HUES64 (cell line): ENCODE measurements at regions not wholly inside any gene's neighbourhood (a gene's known extent, or its start where the extent isn't known, plus 50 kb on each side); places are given as distances from the start of the nearest gene placed in this dataset.
"Not testable (repeated sequence)": the region's sequence is repeated elsewhere in the genome, so short reads cannot be mapped to it uniquely, and the experiment has no call there.

ENCODE experiments used
- H3K27ac ChIP-seq: 2 replicates; pipeline ENCODE4 v1.7.0; 2013; ENCODE audit warnings: low read depth, low read length, inconsistent platforms
- H3K27me3 ChIP-seq: 2 replicates; pipeline ENCODE4 v1.6.1; 2013; ENCODE audit warnings: mild to moderate bottlenecking, low read length; ENCODE audit not compliant: insufficient read depth
- H3K36me3 ChIP-seq: 2 replicates; pipeline ENCODE4 v1.6.1; 2013; ENCODE audit warnings: mild to moderate bottlenecking, low read length; ENCODE audit not compliant: insufficient read depth
- H3K4me1 ChIP-seq: 2 replicates; pipeline ENCODE4 v1.6.1; 2013; ENCODE audit warnings: mild to moderate bottlenecking, low read length, moderate library complexity; ENCODE audit not compliant: insufficient read depth
- H3K4me3 ChIP-seq: 2 replicates; pipeline ENCODE4 v1.5.1; 2013; ENCODE audit warnings: mild to moderate bottlenecking, low read length, moderate library complexity
- H3K9ac ChIP-seq: 2 replicates; pipeline ENCODE4 v1.6.1; 2013; ENCODE audit warnings: mild to moderate bottlenecking, low read depth, low read length
- H3K9me3 ChIP-seq: 2 replicates; pipeline ENCODE4 v1.6.1; 2013; ENCODE audit warnings: low read depth, low read length; ENCODE audit not compliant: insufficient read depth
- WGBS: fragments of 150-250, 120-280 bp; methylation state at CpG from one replicate; pipeline ENCODE4 v1.1.7; 2013; ENCODE audit warnings: missing lambda C conversion rate; 5-methylcytosine and 5-hydroxymethylcytosine counted together

DNA sequence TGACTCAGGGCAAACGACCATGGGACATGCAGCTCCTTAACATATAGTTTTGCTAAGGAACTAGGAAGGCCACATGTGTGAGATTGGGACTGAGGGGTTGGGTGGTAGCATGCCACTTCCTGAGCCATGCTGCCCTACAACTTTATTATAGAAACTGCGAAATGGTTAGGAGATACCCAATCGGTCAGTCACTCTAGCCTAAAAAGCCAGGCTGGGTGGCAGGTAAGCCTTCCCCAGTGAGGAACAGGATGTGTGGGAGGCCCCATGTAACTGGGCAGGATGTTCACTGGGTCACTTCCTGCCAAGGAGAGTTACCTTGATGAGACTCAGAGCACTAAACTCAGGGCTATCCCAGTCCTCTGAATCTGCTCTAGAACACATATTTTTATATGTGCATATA, 123.5 kb downstream of the MAP3K7 start:
- H3K36me3 ChIP-seq: no peaks in the 10 kb centered on the region
- 96% methylated on average over 3 of the region's 3 CpGs for WGBS
- 0 out of 2 replicates have a peak, but pooled peaks cover 6% of the 10 kb centered on the region for H3K9me3 ChIP-seq
- H3K4me1 ChIP-seq: peaks cover 13% of the 10 kb centered on the region
- no peaks in the 10 kb centered on the region for H3K27me3 ChIP-seq
- H3K27ac ChIP-seq: no peak overlapping the region
- no peak overlapping the region for H3K9ac ChIP-seq
- no peak overlapping the region for H3K4me3 ChIP-seq

DNA sequence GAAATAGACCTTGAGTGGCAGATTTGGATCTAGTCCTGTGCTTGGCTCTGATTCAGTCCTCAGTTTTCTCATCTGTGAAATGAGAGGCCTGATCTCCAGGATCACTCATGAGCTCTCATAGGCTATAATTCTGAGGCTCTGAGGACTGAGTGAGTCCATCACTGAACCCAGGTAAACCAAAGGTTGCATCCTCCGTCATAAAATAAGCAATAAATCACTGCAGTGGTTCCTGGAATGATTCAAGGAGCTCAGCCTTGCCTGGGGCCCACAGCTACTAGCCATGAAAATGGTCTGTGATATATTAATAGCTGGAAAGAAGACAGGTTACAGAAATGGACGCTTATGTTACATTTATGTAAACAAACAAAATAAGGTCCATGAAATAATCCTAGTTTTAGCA, 124.8 kb downstream of the MAP3K7 start:
- Histone ChIP-seq H3K4me3 (no peak overlapping the region), H3K36me3 (no peaks in the 10 kb centered on the region), H3K27me3 (no peaks in the 10 kb centered on the region), H3K4me1 (peaks cover 12% of the 10 kb centered on the region), H3K9me3 (0 out of 2 replicates have a peak, but pooled peaks cover 6% of the 10 kb centered on the region), H3K9ac (no peak overlapping the region), H3K27ac (no peak overlapping the region)
- 100% methylated on average over 2 of the region's 2 CpGs for WGBS

DNA sequence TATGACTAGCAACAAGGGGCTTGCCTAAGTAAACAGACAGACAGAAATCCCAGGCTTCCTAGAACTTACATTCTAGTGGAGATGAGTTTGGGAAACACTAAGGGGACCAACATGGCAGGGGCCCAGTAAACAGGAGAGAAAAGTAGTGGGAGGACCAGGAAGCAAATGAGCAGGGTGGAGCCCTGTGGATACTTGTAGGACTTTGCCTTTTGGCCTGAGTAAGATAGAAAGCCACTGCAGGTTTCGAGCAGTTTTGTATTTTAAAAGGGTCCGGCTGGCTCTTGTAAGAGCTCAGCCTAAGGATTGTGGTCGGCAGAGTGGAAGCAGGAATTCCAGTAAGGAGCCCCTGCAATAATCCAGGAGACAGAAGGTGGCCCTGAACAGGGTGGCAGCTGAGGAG, 125.5 kb downstream of the MAP3K7 start:
- no peaks in the 10 kb centered on the region for H3K27me3 ChIP-seq
- WGBS: 85% methylated on average over 3 of the region's 3 CpGs
- no peak overlapping the region for H3K9ac ChIP-seq
- no peaks in the 10 kb centered on the region for H3K36me3 ChIP-seq
- H3K9me3 ChIP-seq: 0 out of 2 replicates have a peak, but pooled peaks cover 6% of the 10 kb centered on the region
- H3K27ac ChIP-seq: no peak overlapping the region
- no peak overlapping the region for H3K4me3 ChIP-seq
- H3K4me1 ChIP-seq: peaks cover 5% of the 10 kb centered on the region

DNA sequence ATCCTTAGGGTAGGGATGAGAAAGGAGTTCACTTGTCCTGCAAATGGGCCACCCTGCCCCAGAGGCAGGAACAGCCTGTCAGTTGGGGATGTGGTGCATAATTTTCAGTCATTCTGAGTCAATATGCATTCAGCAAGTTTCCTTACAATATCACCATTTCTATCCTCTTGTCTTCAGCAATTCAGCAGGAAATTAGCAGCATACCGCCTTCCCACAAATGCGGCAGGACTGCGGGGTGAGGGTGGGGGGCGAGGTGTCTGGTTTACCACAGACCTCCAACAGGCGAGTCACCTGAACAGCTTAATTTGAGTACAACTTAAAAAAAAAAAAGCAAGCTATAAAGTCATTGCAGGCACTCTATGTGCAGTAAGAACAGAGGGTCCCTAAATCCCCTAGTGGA, 126.8 kb downstream of the MAP3K7 start:
- Histone ChIP-seq H3K4me1 (no peaks in the 10 kb centered on the region), H3K27me3 (no peaks in the 10 kb centered on the region), H3K27ac (no peak overlapping the region), H3K4me3 (no peak overlapping the region), H3K9me3 (0 out of 2 replicates have a peak, but pooled peaks cover 6% of the 10 kb centered on the region), H3K36me3 (no peaks in the 10 kb centered on the region), H3K9ac (no peak overlapping the region)
- WGBS: 95% methylated on average over 5 of the region's 5 CpGs

DNA sequence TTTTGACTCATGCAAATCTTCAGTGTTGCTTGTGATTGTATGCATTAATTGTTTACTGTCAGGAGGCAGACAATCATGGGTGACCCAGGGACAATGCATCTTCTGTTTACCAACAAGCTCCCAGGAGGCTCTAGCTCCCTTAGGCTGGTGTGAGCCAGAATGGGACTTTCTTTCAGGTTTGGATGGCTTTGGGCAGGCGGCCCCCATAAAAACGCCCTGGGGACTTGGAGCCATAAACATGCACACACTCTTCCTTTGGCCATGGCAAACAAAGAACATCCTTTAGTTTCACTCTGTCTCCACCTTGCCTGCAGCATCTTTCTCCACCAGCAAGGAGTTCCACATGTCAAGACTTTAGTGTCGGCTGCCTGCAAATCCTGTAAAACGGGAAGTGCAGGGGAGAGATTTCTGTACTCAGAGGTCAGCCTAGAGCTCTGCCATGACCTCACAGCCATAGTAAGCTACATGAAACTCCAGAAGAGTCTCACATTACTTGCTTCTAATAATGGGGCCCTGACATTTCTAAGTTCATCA, 127.6 kb downstream of the MAP3K7 start:
- H3K9me3 ChIP-seq: 0 out of 2 replicates have a peak, but pooled peaks cover 6% of the 10 kb centered on the region
- H3K27me3 ChIP-seq: no peaks in the 10 kb centered on the region
- H3K4me3 ChIP-seq: no peak overlapping the region
- no peaks in the 10 kb centered on the region for H3K36me3 ChIP-seq
- whole genome bisulfite sequencing: 67% methylated on average over 4 of the region's 4 CpGs
- no peak overlapping the region for H3K9ac ChIP-seq
- H3K4me1 ChIP-seq: no peaks in the 10 kb centered on the region
- no peak overlapping the region for H3K27ac ChIP-seq

- WGBS: 91% methylated on average over 10 of the region's 10 CpGs
- H3K27me3 ChIP-seq: no peaks in the 10 kb centered on the region
- H3K9ac ChIP-seq: no peak overlapping the region
- H3K9me3 ChIP-seq: 0 out of 2 replicates have a peak, but pooled peaks cover 6% of the 10 kb centered on the region
- no peak overlapping the region for H3K4me3 ChIP-seq
- H3K27ac ChIP-seq: no peak overlapping the region
- no peaks in the 10 kb centered on the region for H3K36me3 ChIP-seq
- H3K4me1 ChIP-seq: no peaks in the 10 kb centered on the region
Measured at GRCh38 chr6:90458353-90459224, 128.3 kb downstream of the MAP3K7 start.

- WGBS: 92% methylated on average over 1 of the region's 2 CpGs
- no peaks in the 10 kb centered on the region for H3K27me3 ChIP-seq
- no peak overlapping the region for H3K9ac ChIP-seq
- H3K4me1 ChIP-seq: no peaks in the 10 kb centered on the region
- no peaks in the 10 kb centered on the region for H3K36me3 ChIP-seq
- no peak overlapping the region for H3K27ac ChIP-seq
- H3K9me3 ChIP-seq: 0 out of 2 replicates have a peak, but pooled peaks cover 6% of the 10 kb centered on the region
- no peak overlapping the region for H3K4me3 ChIP-seq
Measured at GRCh38 chr6:90457867-90458259, 129.0 kb downstream of the MAP3K7 start.

- H3K4me1 ChIP-seq, H3K27ac ChIP-seq, H3K4me3 ChIP-seq, H3K9ac ChIP-seq, H3K27me3 ChIP-seq, H3K36me3 ChIP-seq, H3K9me3 ChIP-seq: not testable (repeated sequence)
- 95% methylated on average over 19 of the region's 19 CpGs for WGBS
Measured at GRCh38 chr6:90456997-90457866, 129.6 kb downstream of the MAP3K7 start.

DNA sequence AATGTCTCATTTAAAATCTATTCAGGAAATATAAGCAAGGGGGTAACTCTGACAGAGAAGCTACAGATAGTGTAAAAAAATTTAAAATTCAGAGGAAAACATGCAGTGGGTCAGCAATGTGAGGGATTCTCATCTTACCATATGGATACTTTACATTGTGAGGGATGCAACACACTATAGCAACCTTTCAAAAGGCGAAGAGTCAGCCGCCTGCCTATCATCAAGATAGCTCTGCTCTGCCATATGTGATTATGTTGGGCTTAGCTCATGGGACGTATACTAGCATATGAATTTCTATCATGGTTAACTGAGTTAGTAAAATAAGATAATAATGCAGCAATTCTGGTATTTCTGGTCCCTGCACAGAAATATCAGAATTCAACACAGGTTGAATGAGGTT, 130.9 kb downstream of the MAP3K7 start:
- Histone ChIP-seq H3K4me3 (no peak overlapping the region), H3K27ac (no peak overlapping the region), H3K36me3 (no peaks in the 10 kb centered on the region), H3K9ac (no peak overlapping the region), H3K9me3 (0 out of 2 replicates have a peak, but pooled peaks cover 6% of the 10 kb centered on the region), H3K27me3 (no peaks in the 10 kb centered on the region), H3K4me1 (peaks cover 5% of the 10 kb centered on the region)
- 94% methylated on average over 3 of the region's 3 CpGs for WGBS

GRCh38 chr6:90454836-90455427, 131.9 kb downstream of the MAP3K7 start:
- H3K27ac ChIP-seq: no peak overlapping the region
- WGBS: 95% methylated on average over 6 of the region's 7 CpGs
- 0 out of 2 replicates have a peak, but pooled peaks cover 5% of the 10 kb centered on the region for H3K9me3 ChIP-seq
- H3K9ac ChIP-seq: no peak overlapping the region
- no peaks in the 10 kb centered on the region for H3K36me3 ChIP-seq
- no peak overlapping the region for H3K4me3 ChIP-seq
- H3K4me1 ChIP-seq: peaks cover 16% of the 10 kb centered on the region
- no peaks in the 10 kb centered on the region for H3K27me3 ChIP-seq
